ENCODE measurements at regions not wholly inside any gene's neighbourhood (a gene's known extent, or its start where the extent isn't known, plus 50 kb on each side); places are given as distances from the start of the nearest gene placed in this dataset.
"Not testable (repeated sequence)": the region's sequence is repeated elsewhere in the genome, so short reads cannot be mapped to it uniquely, and the experiment has no call there.

DNA sequence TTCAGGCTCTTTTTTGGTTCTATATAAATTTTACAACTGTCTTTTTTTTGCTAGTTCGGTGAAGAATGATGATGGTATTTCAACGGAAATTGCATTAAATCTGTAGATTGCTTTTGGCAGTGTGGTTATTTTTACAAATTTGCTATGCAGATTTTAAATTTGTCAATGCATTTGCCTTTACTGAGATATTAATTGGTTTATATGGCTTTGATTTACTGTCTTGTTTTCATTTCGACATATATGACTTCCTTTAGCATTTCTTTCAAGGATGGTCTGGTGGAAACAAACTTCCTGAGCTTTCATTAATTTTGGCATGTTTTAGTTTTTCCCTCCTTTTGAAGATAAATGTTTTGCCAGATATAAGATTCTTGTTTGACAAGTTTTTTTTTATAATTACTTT lies 1522.5 kb upstream of the PRMT6 start:
- intact Hi-C loops (cut with DNase I), result no loop called here
- ATAC-seq (no peak), DNase-seq (no peak)

DNA sequence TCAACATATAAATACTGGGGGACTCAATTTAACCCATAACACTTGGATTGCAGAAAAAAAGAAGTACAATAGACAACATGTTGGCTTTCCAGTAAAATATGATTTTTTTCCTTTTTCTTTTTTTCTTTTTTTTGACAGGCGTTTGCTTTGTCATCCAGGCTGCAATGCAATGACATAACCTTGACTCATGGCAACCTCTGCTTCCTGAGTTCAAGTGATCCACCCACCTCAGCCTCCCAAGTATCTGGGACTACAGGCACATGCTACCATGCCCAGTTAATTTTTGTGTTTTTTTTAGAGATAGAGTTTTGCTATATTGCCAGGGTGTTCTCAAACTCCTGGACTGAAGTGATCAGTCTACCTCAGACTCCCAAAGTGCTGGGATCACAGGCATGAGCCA lies 1512.0 kb upstream of the PRMT6 start:
- no peak for ATAC-seq
- DNase-seq, result no peak
- intact Hi-C loops (cut with DNase I), result no loop called here

DNA sequence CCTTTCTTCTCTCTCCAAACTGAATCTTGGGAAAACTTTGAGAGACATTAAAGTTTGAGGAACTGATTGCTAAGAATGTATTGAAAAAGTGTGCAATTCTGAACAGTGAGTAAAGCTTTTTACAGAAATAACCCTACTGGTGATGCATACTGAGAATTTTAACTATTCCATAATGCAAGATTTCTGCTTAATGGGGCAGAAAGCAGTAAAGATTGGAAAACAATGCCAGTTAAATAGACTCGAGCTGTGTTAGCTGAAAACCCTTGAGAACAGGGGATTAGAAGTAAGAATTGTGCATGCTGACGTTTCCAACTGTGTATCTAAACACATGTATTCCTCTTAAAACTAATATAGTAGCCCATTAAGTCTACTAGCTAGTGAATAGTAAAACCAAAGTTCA lies 1500.2 kb upstream of the PRMT6 start:
- ATAC-seq, result no peak
- intact Hi-C loops (cut with DNase I), result no loop called here
- DNase-seq, result no peak

GRCh38 chr1:105558023-105558422 lies 1498.5 kb upstream of the PRMT6 start:
- intact Hi-C loops (cut with DNase I), result no loop called here
- ATAC-seq (no peak), DNase-seq (no peak)

DNA sequence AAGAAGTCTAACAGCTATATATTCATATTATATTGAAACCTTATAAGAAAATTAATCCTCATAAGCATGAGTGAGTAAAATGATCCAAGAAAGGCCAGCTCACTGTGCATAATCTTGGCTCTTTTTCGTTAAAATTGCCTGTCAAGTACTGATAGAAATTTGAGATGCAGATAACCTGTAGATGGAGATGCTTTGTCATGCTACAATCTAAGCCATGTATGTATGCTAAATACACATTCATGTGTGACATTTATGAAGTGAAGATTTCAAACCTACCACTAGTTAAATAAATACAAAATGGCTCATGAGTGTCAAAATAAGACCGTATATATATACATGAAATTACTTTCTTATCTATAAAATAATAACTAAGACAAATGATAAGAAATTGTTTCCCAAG lies 1491.5 kb upstream of the PRMT6 start:
- DNase-seq (no peak), ATAC-seq (no peak)
- intact Hi-C loops (cut with DNase I), result no loop called here

DNA sequence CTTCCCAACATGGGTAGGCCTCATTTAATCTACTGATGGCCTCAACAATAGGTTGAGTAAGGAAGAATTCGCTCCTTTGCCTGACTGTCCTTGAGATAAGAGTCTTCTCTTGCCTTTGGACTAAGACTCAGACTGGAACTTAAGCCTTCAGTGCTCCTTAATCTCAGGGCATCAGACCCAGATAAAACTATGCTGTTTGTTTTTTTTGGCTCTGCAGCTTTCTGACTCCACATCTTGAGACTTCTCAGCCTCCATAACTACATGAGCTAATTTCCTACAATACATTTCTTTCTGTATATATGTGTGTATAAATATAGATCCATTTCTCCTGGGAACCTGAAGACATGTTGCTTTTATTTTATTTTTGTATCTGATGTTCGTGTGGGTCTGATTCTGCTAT lies 1470.7 kb upstream of the PRMT6 start:
- DNase-seq (no peak), ATAC-seq (no peak)
- intact Hi-C loops (cut with DNase I), result no loop called here

DNA sequence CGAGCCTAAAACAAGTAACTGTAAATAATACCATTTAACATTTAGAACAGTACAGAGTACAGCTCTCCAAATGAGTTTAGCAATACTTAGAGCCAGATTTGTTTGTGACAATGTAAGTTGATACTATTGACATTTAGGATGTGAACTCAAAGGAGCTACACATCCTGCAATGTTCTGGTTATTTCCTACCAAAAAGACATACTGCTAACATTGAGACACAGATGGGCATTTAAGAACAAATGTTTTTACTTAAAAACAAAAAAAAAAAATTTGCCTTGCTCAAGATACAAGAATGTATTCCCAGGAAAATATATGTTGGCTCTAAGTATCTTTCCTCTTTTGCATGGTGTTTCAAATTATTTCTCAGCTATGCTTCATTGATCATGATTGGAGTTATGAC lies 1464.8 kb upstream of the PRMT6 start:
- no peak for ATAC-seq
- intact Hi-C loops (cut with DNase I), result no loop called here
- DNase-seq, result no peak

- DNase-seq (no peak), ATAC-seq (no peak)
- intact Hi-C loops (cut with DNase I), result loop anchor here in 1 of 2 donors (5.0 kb wide), 1 partner anchor 826 kb away; no protein-coding TSS in a partner anchor
Observed at GRCh38 chr1:105608713-105609112, 1447.8 kb upstream of the PRMT6 start.

DNA sequence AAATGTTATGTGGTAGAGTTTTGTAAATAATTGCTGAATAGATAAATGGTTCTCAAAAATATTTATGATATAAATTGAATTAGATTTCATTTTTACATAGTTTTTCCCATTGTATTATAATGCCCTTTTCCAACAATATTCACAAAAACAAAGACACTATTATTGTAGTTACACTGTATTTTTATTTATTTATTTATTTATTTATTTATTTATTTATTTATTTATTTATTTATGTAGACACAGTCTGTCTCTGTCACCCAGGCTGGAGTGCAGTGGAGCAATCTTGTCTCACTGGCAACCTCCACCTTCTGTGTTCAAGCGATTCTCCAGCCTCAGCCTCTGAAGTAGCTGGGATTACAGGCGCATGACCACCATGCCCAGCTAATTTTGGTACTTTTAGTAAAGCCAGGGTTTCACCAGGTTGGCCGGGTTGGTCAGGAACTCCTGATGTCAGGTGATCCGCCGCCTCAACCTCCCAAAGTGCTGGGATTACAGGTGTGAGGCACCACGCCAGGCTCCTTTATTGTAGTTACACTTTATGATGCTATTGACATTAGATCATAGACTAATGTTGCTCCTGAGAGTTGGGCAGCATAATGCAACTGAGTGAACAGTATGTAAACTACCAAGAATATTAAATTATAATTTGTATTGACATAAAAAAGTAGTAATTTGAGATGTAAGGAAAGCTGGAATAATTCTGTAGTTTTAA lies 1430.0 kb upstream of the PRMT6 start:
- intact Hi-C loops (cut with DNase I), result no loop called here
- ATAC-seq, result no peak

GRCh38 chr1:105631153-105631744 lies 1425.2 kb upstream of the PRMT6 start:
- DNase-seq; ATAC-seq; intact Hi-C loops (cut with DNase I): not testable (repeated sequence)

More for the DNA sequence above, 1430.0 kb upstream of the PRMT6 start:
- DNase-seq, result no peak

- DNase-seq, result no peak
- intact Hi-C loops (cut with DNase I), result no loop called here
Observed at GRCh38 chr1:105632342-105633196, 1423.9 kb upstream of the PRMT6 start.

DNA sequence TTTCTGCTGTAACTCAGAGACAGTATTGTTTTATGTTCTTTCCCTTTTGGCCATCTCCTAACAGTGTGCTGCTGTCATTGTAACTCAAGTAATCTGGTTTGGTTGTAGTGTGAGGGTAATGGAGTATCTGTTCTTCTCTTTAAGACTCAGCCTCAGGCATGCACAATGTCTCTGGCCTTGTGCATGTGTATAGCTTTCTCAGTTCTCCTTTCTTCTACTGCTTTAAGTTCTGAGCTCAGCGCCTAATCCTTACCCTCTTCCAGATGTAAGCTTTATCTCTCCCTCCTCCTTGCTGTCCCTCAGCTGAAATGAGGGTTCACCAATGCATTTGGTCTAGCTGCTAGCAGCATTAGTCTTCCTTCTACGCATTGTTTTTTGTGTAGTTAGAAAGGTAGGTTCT lies 1420.4 kb upstream of the PRMT6 start:
- intact Hi-C loops (cut with DNase I), result no loop called here
- no peak for ATAC-seq
- DNase-seq, result no peak

More at GRCh38 chr1:105632342-105633196, 1423.9 kb upstream of the PRMT6 start:
- no peak for ATAC-seq

DNA sequence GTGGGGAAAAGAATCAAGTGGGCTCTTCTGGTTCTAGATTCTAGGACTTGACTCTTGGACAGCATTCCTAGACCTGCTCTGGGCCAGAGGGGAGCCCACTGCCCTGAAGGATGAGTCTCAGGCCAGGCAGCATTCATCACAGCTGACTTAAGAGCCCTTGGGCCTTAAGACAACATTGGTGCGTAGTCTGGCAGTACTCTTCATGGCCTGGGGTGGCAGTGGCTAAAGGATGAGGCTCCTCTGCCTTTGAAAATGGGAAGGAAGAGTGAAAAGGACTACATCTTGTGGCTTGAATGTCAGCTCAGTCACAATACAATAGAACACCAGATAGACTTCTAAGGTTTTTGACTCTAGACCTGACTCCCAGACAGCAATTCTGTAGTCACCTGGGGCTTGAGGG lies 1415.1 kb upstream of the PRMT6 start:
- DNase-seq, result no peak
- ATAC-seq, result no peak
- intact Hi-C loops (cut with DNase I), result no loop called here

- intact Hi-C loops (cut with DNase I), result no loop called here
- ATAC-seq (no peak), DNase-seq (no peak)
Observed at GRCh38 chr1:105652109-105652508, 1404.4 kb upstream of the PRMT6 start.

- intact Hi-C loops (cut with DNase I), result no loop called here
- ATAC-seq (no peak), DNase-seq (no peak)
Observed at GRCh38 chr1:105655032-105655431, 1401.4 kb upstream of the PRMT6 start.

- DNase-seq (no peak), ATAC-seq (no peak)
- intact Hi-C loops (cut with DNase I), result no loop called here
Observed at GRCh38 chr1:105664495-105664894, 1392.0 kb upstream of the PRMT6 start.

- intact Hi-C loops (cut with DNase I), result no loop called here
- ATAC-seq (no peak), DNase-seq (no peak)
Observed at GRCh38 chr1:105678334-105678733, 1378.1 kb upstream of the PRMT6 start.

DNA sequence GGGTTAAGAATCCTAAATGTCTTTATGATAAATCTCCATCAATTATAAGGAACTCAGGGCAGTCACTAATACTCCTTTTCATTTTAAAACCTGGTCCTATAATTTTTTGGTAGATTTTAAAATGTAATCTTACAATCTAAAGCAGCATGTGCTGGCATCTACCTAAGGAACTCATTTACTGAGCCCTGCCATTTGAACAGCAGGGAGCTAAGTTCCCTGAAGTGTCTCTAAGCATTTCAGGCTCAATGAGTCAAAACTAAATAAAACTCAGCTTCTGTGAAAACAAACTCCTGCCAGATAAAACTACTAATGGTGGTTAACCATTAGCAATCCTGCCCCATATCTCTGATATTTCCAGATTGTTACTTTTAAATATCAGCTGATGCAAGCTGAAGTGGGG lies 1371.8 kb upstream of the PRMT6 start:
- no peak for ATAC-seq
- intact Hi-C loops (cut with DNase I), result no loop called here
- DNase-seq, result no peak

GRCh38 chr1:105686026-105686425 lies 1370.4 kb upstream of the PRMT6 start:
- DNase-seq, result no peak
- intact Hi-C loops (cut with DNase I), result no loop called here
- no peak for ATAC-seq

Measured in left cardiac atrium (tissue), 4 donors.